Aorta (tissue), 5 donors: ENCODE measurements at regions not wholly inside any gene's neighbourhood (a gene's known extent, or its start where the extent isn't known, plus 50 kb on each side); places are given as distances from the start of the nearest gene placed in this dataset.

Experiments used
- ATAC-seq: fragments of 200-7000 bp; cut with Tn5 transposase; one replicate; pipeline ENCODE4 v1.9.1; 2022; ENCODE audit warnings: moderate library complexity; ENCODE audit not compliant: low FRiP score
- DNase-seq, 2 donors: peaks; one replicate each; pipeline ENCODE4 v3.0.0-alpha.2; 2020
- H3K27ac ChIP-seq, 2 donors: one replicate each; pipeline ENCODE4 v1.5.1; 2013; ENCODE audit warnings: low read length in 2 of 2, mild to moderate bottlenecking in 2 of 2, moderate library complexity in 2 of 2, control low read depth in 1 of 2, inconsistent platforms in 1 of 2, low read depth in 1 of 2
- H3K27me3 ChIP-seq, 2 donors: one replicate each; pipeline ENCODE4 v1.6.1; 2013; ENCODE audit warnings: control low read depth in 1 of 2, low read length in 1 of 2, mild to moderate bottlenecking in 1 of 2, moderate library complexity in 1 of 2; ENCODE audit not compliant: insufficient read depth in 2 of 2, control insufficient read depth in 1 of 2
- H3K36me3 ChIP-seq, 2 donors: one replicate each; pipeline ENCODE4 v1.6.1; 2013; ENCODE audit warnings: control low read depth in 1 of 2, low read length in 1 of 2, mild to moderate bottlenecking in 1 of 2; ENCODE audit not compliant: insufficient read depth in 2 of 2, control insufficient read depth in 1 of 2
- H3K4me1 ChIP-seq, 2 donors: one replicate each; pipeline ENCODE4 v1.6.1; 2013; ENCODE audit warnings: low read length in 2 of 2, control low read depth in 1 of 2, mild to moderate bottlenecking in 1 of 2, moderate library complexity in 1 of 2; ENCODE audit not compliant: insufficient read depth in 2 of 2, control insufficient read depth in 1 of 2
- H3K4me3 ChIP-seq, 2 donors: one replicate each; pipeline ENCODE4 v1.5.1; 2013; ENCODE audit warnings: low read length in 2 of 2, control low read depth in 1 of 2, mild to moderate bottlenecking in 1 of 2
- H3K9me3 ChIP-seq: one replicate; pipeline ENCODE4 v1.6.1; 2013; ENCODE audit warnings: mild to moderate bottlenecking, low read length; ENCODE audit not compliant: control insufficient read depth
- WGBS, 2 donors: extraction: QIAGEN DNeasy Blood & Tissue Kit; methylation state at CpG; one replicate each; pipeline ENCODE4 v1.1.7; 2013; 5-methylcytosine and 5-hydroxymethylcytosine counted together
- intact Hi-C, 2 donors: fragments of 100-400 bp; cut with DNase I; formaldehyde crosslinking; loops; one replicate each; pipeline versions ENCODE4 v1.14.2 to v1.15.0; 2022
- donor health status: healthy with polysubstance abuse.
- donor health status: Bipolar disorder and iron deficiency.
- donor health status: DM: no; HTN: no; CAD: no.
- donor health status: DM: no; HTN: no; CAD: no.
- donor health status: DM: yes; HTN: yes; CAD: no.

DNA sequence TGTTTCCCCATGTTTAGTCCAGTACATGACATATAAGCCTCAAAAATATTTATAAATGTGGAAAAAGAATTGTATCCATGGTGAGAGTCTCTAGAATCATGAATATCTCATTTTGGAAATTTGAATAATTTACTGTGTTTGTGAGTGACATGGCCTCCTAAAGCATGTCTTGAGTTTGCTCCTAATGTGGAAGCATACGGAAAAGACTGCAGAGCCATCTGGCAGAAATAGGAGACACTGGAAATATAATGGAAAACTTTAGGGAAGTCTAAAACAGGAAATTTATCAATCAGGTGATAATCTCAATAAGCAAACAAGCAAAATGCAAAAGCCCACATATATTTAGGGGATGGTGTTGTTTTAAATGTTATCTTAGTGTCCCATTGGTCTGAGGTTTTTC is 465.0 kb downstream of the TDRD3 start:
- no peaks in the 10 kb centered on the region for H3K36me3 ChIP-seq
- DNase-seq = no peak
- H3K9me3 ChIP-seq = no peaks in the 10 kb centered on the region
- 80 to 88% methylated on average over 1 of the region's 1 CpG for WGBS, 2 donors
- intact Hi-C loops = no loop called here
- H3K27me3 ChIP-seq = no peaks in the 10 kb centered on the region
- ATAC-seq = no peak
- no peak overlapping the region for H3K27ac ChIP-seq
- no peaks in the 10 kb centered on the region for H3K4me1 ChIP-seq
- H3K4me3 ChIP-seq = no peak overlapping the region

DNA sequence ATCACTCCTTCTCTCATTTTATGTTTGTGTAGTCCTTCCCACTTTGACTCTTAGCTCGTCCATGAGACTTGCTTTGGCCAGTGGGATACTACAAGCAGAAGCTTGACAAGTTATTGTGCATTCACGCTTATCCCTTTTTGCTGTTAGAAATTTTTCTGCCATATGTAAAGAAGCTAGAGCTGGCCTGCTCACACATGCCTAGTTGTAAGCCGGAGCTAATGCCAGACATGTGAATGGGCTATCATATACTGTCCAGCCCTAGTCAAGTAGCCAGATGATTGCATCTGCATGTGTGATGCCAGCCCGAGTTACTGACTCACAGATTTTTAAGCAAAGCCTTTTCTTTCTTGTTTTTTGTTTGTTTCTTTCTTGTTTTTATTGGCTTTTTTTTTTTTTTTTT is 460.7 kb downstream of the TDRD3 start:
- ATAC-seq (no peak), DNase-seq (no peak)
- no peak overlapping the region for H3K4me3 ChIP-seq
- no peak overlapping the region for H3K27ac ChIP-seq
- WGBS, 2 donors = 79 to 82% methylated on average over 4 of the region's 4 CpGs
- H3K9me3 ChIP-seq = no peaks in the 10 kb centered on the region
- H3K27me3 ChIP-seq = no peaks in the 10 kb centered on the region
- H3K36me3 ChIP-seq = no peaks in the 10 kb centered on the region
- intact Hi-C loops = no loop called here
- H3K4me1 ChIP-seq = no peaks in the 10 kb centered on the region

DNA sequence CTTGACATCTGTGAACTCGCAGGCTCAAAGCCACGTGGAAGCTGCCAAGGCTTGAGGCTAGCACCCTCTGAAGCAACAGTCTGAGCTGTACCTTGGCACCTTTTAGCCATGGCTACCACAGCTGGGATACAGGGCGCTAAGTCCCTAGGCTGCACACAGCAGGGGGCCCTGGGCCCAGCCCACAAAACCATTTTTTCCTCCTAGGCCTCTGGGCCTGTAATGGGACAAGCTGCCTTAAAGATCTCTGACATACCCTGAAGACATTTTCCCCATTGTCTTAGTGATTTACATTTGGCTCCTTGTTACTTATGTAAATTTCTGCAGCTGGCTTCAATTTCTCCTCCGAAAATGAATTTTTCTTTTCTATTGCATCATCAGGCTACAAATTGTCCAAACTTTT is 455.9 kb downstream of the TDRD3 start:
- H3K9me3 ChIP-seq = peaks cover 2% of the 10 kb centered on the region
- ATAC-seq (no peak), DNase-seq (no peak)
- intact Hi-C loops = no loop called here
- 89 to 98% methylated on average over 4 of the region's 4 CpGs for WGBS, 2 donors
- no peak overlapping the region for H3K4me3 ChIP-seq
- no peaks in the 10 kb centered on the region for H3K27me3 ChIP-seq
- H3K4me1 ChIP-seq = no peaks in the 10 kb centered on the region
- no peak overlapping the region for H3K27ac ChIP-seq
- H3K36me3 ChIP-seq = no peaks in the 10 kb centered on the region

DNA sequence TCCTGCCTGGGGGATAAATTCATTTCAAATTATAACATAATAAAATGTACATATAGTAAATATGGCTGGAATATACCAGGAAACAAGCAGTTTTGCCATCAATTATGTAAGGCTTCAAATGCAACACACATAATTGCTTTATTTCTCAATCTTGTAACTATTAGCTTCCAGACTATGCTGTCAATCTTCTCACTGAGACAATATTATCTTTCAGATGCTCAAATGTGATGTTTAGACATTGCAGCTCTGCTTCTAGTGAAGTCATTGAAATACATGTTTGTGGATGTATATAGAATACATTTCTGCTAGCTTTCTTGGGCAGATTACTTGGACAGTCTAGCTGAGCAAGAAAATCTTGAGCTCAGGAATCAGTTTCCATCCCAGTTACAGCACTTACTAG is 454.4 kb downstream of the TDRD3 start:
- Histone ChIP-seq H3K9me3 (peaks cover 4% of the 10 kb centered on the region), H3K4me3 (no peak overlapping the region), H3K27ac (no peak overlapping the region), H3K36me3 (no peaks in the 10 kb centered on the region), H3K27me3 (no peaks in the 10 kb centered on the region), H3K4me1 (no peaks in the 10 kb centered on the region)
- ATAC-seq = no peak
- no peak for DNase-seq
- intact Hi-C loops = no loop called here

DNA sequence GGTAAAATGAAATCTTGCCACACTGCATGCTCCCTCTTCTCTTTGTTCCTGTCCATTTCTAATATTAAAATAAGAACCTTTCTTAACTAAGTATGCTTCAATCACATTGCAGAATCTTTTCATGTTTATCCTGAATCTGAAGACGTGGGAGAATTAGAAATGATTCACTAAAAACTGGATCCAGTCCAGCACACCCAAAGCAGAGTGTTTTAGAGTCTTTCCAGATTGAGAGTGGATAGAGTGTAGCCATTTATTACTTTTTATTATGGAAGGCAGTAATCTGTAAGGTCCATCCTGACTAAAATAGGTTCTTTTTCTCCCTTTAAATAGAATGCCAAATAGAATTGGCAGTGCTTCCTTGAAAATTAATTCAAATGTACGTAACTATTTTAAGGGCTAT is 453.5 kb downstream of the TDRD3 start:
- intact Hi-C loops = no loop called here
- Histone ChIP-seq H3K36me3 (no peaks in the 10 kb centered on the region), H3K4me1 (no peaks in the 10 kb centered on the region), H3K4me3 (no peak overlapping the region), H3K9me3 (peaks cover 4% of the 10 kb centered on the region), H3K27me3 (no peaks in the 10 kb centered on the region), H3K27ac (no peak overlapping the region)
- no peak for ATAC-seq
- no peak for DNase-seq
- 18 to 22% methylated on average over 2 of the region's 2 CpGs for WGBS, 2 donors

DNA sequence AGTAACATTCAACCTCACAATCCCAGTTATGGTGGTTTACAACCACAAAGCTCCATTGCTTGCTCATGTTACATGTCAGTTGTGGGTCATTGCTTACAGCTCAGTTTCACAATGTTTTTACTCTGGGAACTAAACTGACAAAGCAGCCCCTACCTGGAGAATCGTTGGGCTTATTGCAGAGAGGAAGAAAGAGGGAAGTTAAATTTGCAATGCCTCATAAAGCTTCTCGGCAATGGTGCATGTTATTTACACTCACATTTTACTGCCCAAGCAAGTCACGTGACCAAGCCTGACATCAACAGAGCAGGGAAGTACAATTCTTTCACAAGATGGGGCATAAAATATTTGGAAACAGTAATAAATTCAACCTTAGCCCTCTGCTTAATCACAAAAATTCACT is 441.6 kb downstream of the TDRD3 start:
- no peak for DNase-seq
- Histone ChIP-seq H3K4me3 (no peak overlapping the region), H3K27ac (no peak overlapping the region), H3K27me3 (no peaks in the 10 kb centered on the region), H3K4me1 (peaks cover 0 to 4% of the 10 kb centered on the region in 2 donors), H3K9me3 (no peaks in the 10 kb centered on the region), H3K36me3 (no peaks in the 10 kb centered on the region)
- no peak for ATAC-seq
- intact Hi-C loops = no loop called here
- 47 to 56% methylated on average over 3 of the region's 3 CpGs for WGBS, 2 donors

DNA sequence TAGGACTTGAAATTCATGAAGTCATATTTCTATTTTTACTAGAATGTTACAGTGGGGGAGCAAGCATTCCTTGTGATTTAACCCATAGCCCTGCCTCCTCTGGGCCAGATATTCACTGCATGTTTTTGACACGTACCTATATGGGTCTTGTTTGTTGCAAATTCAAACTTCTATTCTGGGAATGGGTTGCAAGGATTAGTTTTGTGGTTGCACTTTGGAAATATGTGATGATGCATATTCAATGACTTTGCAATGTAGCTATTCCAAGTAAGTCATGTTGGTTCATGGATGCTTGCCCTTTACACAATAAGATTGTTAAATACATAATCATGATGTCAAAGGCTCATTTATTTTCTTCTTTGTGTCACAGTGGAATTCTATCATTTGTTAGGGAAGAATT is 440.8 kb downstream of the TDRD3 start:
- intact Hi-C loops = no loop called here
- peaks cover 0 to 4% of the 10 kb centered on the region in 2 donors for H3K4me1 ChIP-seq
- DNase-seq (no peak), ATAC-seq (no peak)
- no peak overlapping the region for H3K27ac ChIP-seq
- peaks cover 3% of the 10 kb centered on the region for H3K9me3 ChIP-seq
- H3K27me3 ChIP-seq = no peaks in the 10 kb centered on the region
- 0 to 4% methylated on average over 1 of the region's 1 CpG for WGBS, 2 donors
- H3K4me3 ChIP-seq = no peak overlapping the region
- H3K36me3 ChIP-seq = no peaks in the 10 kb centered on the region

DNA sequence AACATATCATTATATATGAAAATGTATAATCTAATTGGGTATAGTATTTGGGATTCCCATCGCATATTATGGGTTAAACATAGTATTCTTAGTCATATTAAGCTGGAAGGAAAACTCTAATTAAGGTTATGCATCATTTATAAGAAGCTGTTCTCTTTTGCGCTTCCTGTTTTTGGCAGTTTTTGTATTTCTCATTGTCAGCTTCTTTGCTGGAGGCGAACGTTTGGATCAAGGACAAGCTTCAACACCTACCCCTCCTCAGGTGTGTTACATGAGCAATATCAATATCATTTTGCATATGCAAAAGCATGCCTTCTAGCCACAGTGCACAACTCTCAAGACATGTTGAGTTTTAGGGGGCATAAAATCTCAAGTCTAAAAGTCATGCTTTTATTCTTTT is 439.8 kb downstream of the TDRD3 start:
- Histone ChIP-seq H3K27ac (no peak overlapping the region), H3K4me3 (no peak overlapping the region), H3K27me3 (no peaks in the 10 kb centered on the region), H3K9me3 (peaks cover 3% of the 10 kb centered on the region), H3K36me3 (no peaks in the 10 kb centered on the region), H3K4me1 (peaks cover 0 to 4% of the 10 kb centered on the region in 2 donors)
- ATAC-seq = no peak
- DNase-seq = no peak
- 87% methylated on average over 4 of the region's 4 CpGs for WGBS, 2 donors
- intact Hi-C loops = no loop called here

DNA sequence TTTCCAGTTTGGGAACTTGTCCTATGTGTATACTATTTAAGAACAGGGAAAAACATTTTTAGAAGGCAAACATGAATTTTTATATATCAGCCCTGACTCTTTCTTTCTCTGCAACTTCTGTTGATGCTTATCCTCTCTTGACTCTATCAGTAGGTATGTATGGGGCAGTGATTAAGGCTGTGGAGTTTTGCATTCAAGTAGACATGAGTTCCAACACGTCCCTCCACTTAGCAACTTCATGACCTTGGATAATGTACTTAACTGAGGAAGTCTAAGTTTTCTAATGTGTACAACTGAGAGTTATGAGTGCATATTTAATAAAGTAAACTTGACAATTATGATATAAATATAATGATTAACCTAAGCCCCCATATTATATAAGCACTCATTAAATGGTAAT is 414.6 kb downstream of the TDRD3 start:
- Histone ChIP-seq H3K4me3 (no peak overlapping the region), H3K27ac (no peak overlapping the region), H3K36me3 (no peaks in the 10 kb centered on the region), H3K27me3 (no peaks in the 10 kb centered on the region), H3K4me1 (peaks cover 1 to 9% of the 10 kb centered on the region in 2 donors), H3K9me3 (no peaks in the 10 kb centered on the region)
- ATAC-seq (no peak), DNase-seq (no peak)
- intact Hi-C loops = no loop called here
- 83 to 95% methylated on average over 1 of the region's 1 CpG for WGBS, 2 donors
